Mesendoderm (in vitro differentiated cells): ENCODE measurements at regions not wholly inside any gene's neighbourhood (a gene's known extent, or its start where the extent isn't known, plus 50 kb on each side); places are given as distances from the start of the nearest gene placed in this dataset.
A peak's percentile ranks its signal among the peaks of the same experiment; 100 is the strongest.

Experiments used
- DNase-seq: peaks from one replicate; pipeline ENCODE4 v3.0.0; 2013
- H2AK5ac ChIP-seq: 2 replicates; pipeline ENCODE4 v1.6.1; 2013; ENCODE audit warnings: low read length, inconsistent platforms
- H2BK120ac ChIP-seq: 2 replicates; pipeline ENCODE4 v1.6.1; 2013; ENCODE audit warnings: low read depth, mild to moderate bottlenecking, low read length, moderate library complexity, mixed read lengths
- H2BK15ac ChIP-seq: replicated peaks from 2 replicates; pipeline ENCODE4 v1.6.1; 2013; ENCODE audit warnings: low read depth, mild to moderate bottlenecking, moderate library complexity
- H2BK5ac ChIP-seq: 2 replicates; pipeline ENCODE4 v1.6.1; 2013; ENCODE audit warnings: low read length, inconsistent platforms
- H3K18ac ChIP-seq: 2 replicates; pipeline ENCODE4 v1.6.1; 2013; ENCODE audit warnings: mild to moderate bottlenecking, low read length, mixed read lengths
- H3K23ac ChIP-seq: one replicate; pipeline ENCODE4 v1.6.1; 2013; ENCODE audit warnings: low read length
- H3K27ac ChIP-seq: 2 replicates; pipeline ENCODE4 v1.5.1; 2013; ENCODE audit warnings: low read depth, mild to moderate bottlenecking, inconsistent platforms, low read length, moderate library complexity
- H3K27me3 ChIP-seq: 2 replicates; pipeline ENCODE4 v1.6.1; 2013; ENCODE audit warnings: low read length, control low read depth, mild to moderate bottlenecking, inconsistent platforms; ENCODE audit not compliant: insufficient read depth, poor library complexity
- H3K36me3 ChIP-seq: 2 replicates; pipeline ENCODE4 v1.6.1; 2013; ENCODE audit warnings: low read length, inconsistent platforms; ENCODE audit not compliant: control insufficient read depth, insufficient read depth
- H3K4ac ChIP-seq: one replicate; pipeline ENCODE4 v1.6.1; 2013; ENCODE audit warnings: low read depth, mild to moderate bottlenecking, low read length, moderate library complexity
- H3K4me1 ChIP-seq: 2 replicates; pipeline ENCODE4 v1.6.1; 2013; ENCODE audit warnings: low read depth, low read length, inconsistent platforms; ENCODE audit not compliant: control insufficient read depth
- H3K4me2 ChIP-seq: 2 replicates; pipeline ENCODE4 v1.6.1; 2013; ENCODE audit warnings: low read length
- H3K4me3 ChIP-seq: 2 replicates; pipeline ENCODE4 v1.5.1; 2013; ENCODE audit warnings: mild to moderate bottlenecking, low read length
- H3K56ac ChIP-seq: one replicate; pipeline ENCODE4 v1.6.1; 2013; ENCODE audit warnings: low read length
- H3K79me1 ChIP-seq: 2 replicates; pipeline ENCODE4 v1.6.1; 2013; ENCODE audit warnings: low read length, inconsistent platforms
- H3K79me2 ChIP-seq: 2 replicates; pipeline ENCODE4 v1.6.1; 2013; ENCODE audit warnings: mild to moderate bottlenecking, low read length; ENCODE audit not compliant: control insufficient read depth, insufficient read depth
- H3K9ac ChIP-seq: 2 replicates; pipeline ENCODE4 v1.6.1; 2013; ENCODE audit warnings: low read length, inconsistent platforms
- H4K5ac ChIP-seq: one replicate; pipeline ENCODE4 v1.6.1; 2013; ENCODE audit warnings: low read length
- H4K8ac ChIP-seq: one replicate; pipeline ENCODE4 v1.6.1; 2013; ENCODE audit warnings: low read depth, mild to moderate bottlenecking, control low read depth, low read length, moderate library complexity
- WGBS: extraction: QIAGEN DNeasy Blood & Tissue Kit; methylation state at CpG from one replicate; pipeline ENCODE4 v1.1.7; 2013; ENCODE audit warnings: low lambda C conversion rate, missing lambda C conversion rate; ENCODE audit not compliant: insufficient coverage; ENCODE audit errors: extremely low coverage; 5-methylcytosine and 5-hydroxymethylcytosine counted together

GRCh38 chr16:5615868-5616642 is 518.5 kb upstream of the EEF2KMT start:
- Histone ChIP-seq H3K18ac (no peak overlapping the region), H3K79me2 (no peaks in the 10 kb centered on the region), H2BK15ac (no peak overlapping the region), H3K9ac (peak overlapping the region; percentile 60), H3K23ac (no peak overlapping the region), H3K4me1 (no peaks in the 10 kb centered on the region), H3K36me3 (no peaks in the 10 kb centered on the region), H3K4me2 (peak overlapping the region; percentile 71), H3K79me1 (no peaks in the 10 kb centered on the region), H3K4ac (no peak overlapping the region), H2BK5ac (no peak overlapping the region), H2BK120ac (no peak overlapping the region), H2AK5ac (no peak overlapping the region), H3K27ac (no peak overlapping the region), H3K56ac (peak overlapping the region; percentile 86), H3K4me3 (peak overlapping the region; percentile 53), H4K8ac (no peak overlapping the region), H4K5ac (no peak overlapping the region), H3K27me3 (no peaks in the 10 kb centered on the region)
- peak; percentile 86 for DNase-seq
- no CpG with 5 or more reads among the region's 25 CpGs for WGBS

- H3K79me1 ChIP-seq: no peaks in the 10 kb centered on the region
- no peak overlapping the region for H2BK120ac ChIP-seq
- H3K56ac ChIP-seq: no peak overlapping the region
- no CpG with 5 or more reads among the region's 12 CpGs for WGBS
- no peaks in the 10 kb centered on the region for H3K79me2 ChIP-seq
- H3K4me1 ChIP-seq: no peaks in the 10 kb centered on the region
- H2BK15ac ChIP-seq: no peak overlapping the region
- no peaks in the 10 kb centered on the region for H3K27me3 ChIP-seq
- no peak overlapping the region for H3K23ac ChIP-seq
- H3K4me3 ChIP-seq: no peak overlapping the region
- no peak overlapping the region for H3K18ac ChIP-seq
- no peaks in the 10 kb centered on the region for H3K36me3 ChIP-seq
- H4K5ac ChIP-seq: no peak overlapping the region
- no peak overlapping the region for H3K4ac ChIP-seq
- H3K9ac ChIP-seq: no peak overlapping the region
- H3K4me2 ChIP-seq: no peak overlapping the region
- H2AK5ac ChIP-seq: no peak overlapping the region
- H2BK5ac ChIP-seq: no peak overlapping the region
- H3K27ac ChIP-seq: no peak overlapping the region
- peak; percentile 74 for DNase-seq
- no peak overlapping the region for H4K8ac ChIP-seq
Measured at GRCh38 chr16:5607169-5607568, 509.6 kb upstream of the EEF2KMT start.

- no peak overlapping the region for H3K4me2 ChIP-seq
- H3K18ac ChIP-seq: no peak overlapping the region
- H3K4me3 ChIP-seq: no peak overlapping the region
- H4K5ac ChIP-seq: no peak overlapping the region
- H4K8ac ChIP-seq: no peak overlapping the region
- H2BK15ac ChIP-seq: no peak overlapping the region
- no peak overlapping the region for H3K27ac ChIP-seq
- H3K79me1 ChIP-seq: no peaks in the 10 kb centered on the region
- no peaks in the 10 kb centered on the region for H3K27me3 ChIP-seq
- H2AK5ac ChIP-seq: no peak overlapping the region
- H2BK5ac ChIP-seq: no peak overlapping the region
- H3K36me3 ChIP-seq: no peaks in the 10 kb centered on the region
- H3K23ac ChIP-seq: no peak overlapping the region
- H3K56ac ChIP-seq: no peak overlapping the region
- H3K79me2 ChIP-seq: no peaks in the 10 kb centered on the region
- H2BK120ac ChIP-seq: no peak overlapping the region
- peak; percentile 6 for DNase-seq
- no peaks in the 10 kb centered on the region for H3K4me1 ChIP-seq
- no peak overlapping the region for H3K4ac ChIP-seq
- no peak overlapping the region for H3K9ac ChIP-seq
Measured at GRCh38 chr16:5605404-5605803, 507.8 kb upstream of the EEF2KMT start.

- H2BK5ac ChIP-seq: no peak overlapping the region
- H3K4me1 ChIP-seq: no peaks in the 10 kb centered on the region
- no CpG with 5 or more reads among the region's 8 CpGs for WGBS
- H3K4ac ChIP-seq: no peak overlapping the region
- H3K27me3 ChIP-seq: no peaks in the 10 kb centered on the region
- H3K79me1 ChIP-seq: no peaks in the 10 kb centered on the region
- no peak overlapping the region for H3K27ac ChIP-seq
- no peak overlapping the region for H3K4me3 ChIP-seq
- H3K56ac ChIP-seq: no peak overlapping the region
- no peak overlapping the region for H2BK15ac ChIP-seq
- H2AK5ac ChIP-seq: no peak overlapping the region
- H4K5ac ChIP-seq: no peak overlapping the region
- no peak overlapping the region for H3K23ac ChIP-seq
- no peaks in the 10 kb centered on the region for H3K36me3 ChIP-seq
- no peak overlapping the region for H2BK120ac ChIP-seq
- H4K8ac ChIP-seq: no peak overlapping the region
- DNase-seq: peak; percentile 86
- H3K79me2 ChIP-seq: no peaks in the 10 kb centered on the region
- H3K18ac ChIP-seq: no peak overlapping the region
- H3K9ac ChIP-seq: no peak overlapping the region
- no peak overlapping the region for H3K4me2 ChIP-seq
Measured at GRCh38 chr16:5604770-5605169, 507.2 kb upstream of the EEF2KMT start.

GRCh38 chr16:5603836-5604235 is 506.2 kb upstream of the EEF2KMT start:
- Histone ChIP-seq H3K23ac (no peak overlapping the region), H3K56ac (no peak overlapping the region), H4K8ac (no peak overlapping the region), H3K79me1 (no peaks in the 10 kb centered on the region), H3K4ac (no peak overlapping the region), H3K4me1 (no peaks in the 10 kb centered on the region), H3K9ac (no peak overlapping the region), H3K27me3 (no peaks in the 10 kb centered on the region), H2BK120ac (no peak overlapping the region), H3K36me3 (no peaks in the 10 kb centered on the region), H3K27ac (no peak overlapping the region), H3K4me3 (no peak overlapping the region), H3K79me2 (no peaks in the 10 kb centered on the region), H2BK15ac (no peak overlapping the region), H2AK5ac (no peak overlapping the region), H2BK5ac (no peak overlapping the region), H3K4me2 (no peak overlapping the region), H4K5ac (no peak overlapping the region), H3K18ac (no peak overlapping the region)
- no CpG with 5 or more reads among the region's 4 CpGs for WGBS
- DNase-seq: peak; percentile 34

- H3K36me3 ChIP-seq: no peaks in the 10 kb centered on the region
- no peaks in the 10 kb centered on the region for H3K79me2 ChIP-seq
- no peak overlapping the region for H3K9ac ChIP-seq
- no peak overlapping the region for H2BK15ac ChIP-seq
- no peak overlapping the region for H4K5ac ChIP-seq
- H3K23ac ChIP-seq: no peak overlapping the region
- H3K27ac ChIP-seq: no peak overlapping the region
- H3K18ac ChIP-seq: no peak overlapping the region
- H3K4me2 ChIP-seq: no peak overlapping the region
- no peak overlapping the region for H3K56ac ChIP-seq
- no peaks in the 10 kb centered on the region for H3K79me1 ChIP-seq
- no peak overlapping the region for H2BK120ac ChIP-seq
- no CpG with 5 or more reads among the region's 1 CpG for WGBS
- no peak overlapping the region for H2AK5ac ChIP-seq
- DNase-seq: peak; percentile 13
- H4K8ac ChIP-seq: no peak overlapping the region
- no peak overlapping the region for H2BK5ac ChIP-seq
- H3K4me1 ChIP-seq: no peaks in the 10 kb centered on the region
- H3K4me3 ChIP-seq: no peak overlapping the region
- no peak overlapping the region for H3K4ac ChIP-seq
- H3K27me3 ChIP-seq: no peaks in the 10 kb centered on the region
Measured at GRCh38 chr16:5601957-5602356, 504.4 kb upstream of the EEF2KMT start.
